Astrocyte (in vitro differentiated cells and primary cell): ENCODE measurements at regions not wholly inside any gene's neighbourhood (a gene's known extent, or its start where the extent isn't known, plus 50 kb on each side); places are given as distances from the start of the nearest gene placed in this dataset.

Experiments used
- DNase-seq: peaks from one replicate; pipeline ENCODE4 v3.0.0-alpha.2; 2010; ENCODE audit warnings: low read depth
- FAIRE-seq: peaks from 2 replicates; lab custom pipeline; 2011; peaks lifted over from hg19 to GRCh38; lab: Jason Lieb, UNC
- H2AFZ ChIP-seq: 2 replicates; pipeline ENCODE4 v1.6.0; 2012; ENCODE audit warnings: low read depth, low read length, inconsistent platforms
- H3K27ac ChIP-seq: 2 replicates; pipeline ENCODE4 v1.5.1; 2011; ENCODE audit warnings: low read depth, low read length, inconsistent platforms
- H3K27me3 ChIP-seq: 2 replicates; pipeline ENCODE4 v1.6.0; 2011; ENCODE audit warnings: low read length, inconsistent platforms; ENCODE audit not compliant: insufficient read depth
- H3K36me3 ChIP-seq: 2 replicates; pipeline ENCODE4 v1.5.1; 2011; ENCODE audit warnings: low read length, inconsistent platforms; ENCODE audit not compliant: insufficient read depth
- H3K4me1 ChIP-seq: 2 replicates; pipeline ENCODE4 v1.5.1; 2011; ENCODE audit warnings: low read length, inconsistent platforms; ENCODE audit not compliant: insufficient read depth
- H3K4me2 ChIP-seq: 2 replicates; pipeline ENCODE4 v1.6.0; 2012; ENCODE audit warnings: low read length, inconsistent platforms
- H3K4me3 ChIP-seq: 2 replicates; pipeline ENCODE4 v1.5.1; 2011; ENCODE audit warnings: low read depth, mild to moderate bottlenecking, low read length, inconsistent platforms; ENCODE audit not compliant: insufficient read depth
- H3K79me2 ChIP-seq: 2 replicates; pipeline ENCODE4 v1.6.0; 2012; ENCODE audit warnings: mild to moderate bottlenecking, low read length, inconsistent platforms; ENCODE audit not compliant: insufficient read depth
- H3K9ac ChIP-seq: 2 replicates; pipeline ENCODE4 v1.6.0; 2012; ENCODE audit warnings: mild to moderate bottlenecking, low read length, inconsistent platforms
- H3K9me3 ChIP-seq: 2 replicates; pipeline ENCODE4 v1.5.1; 2012; ENCODE audit warnings: low read depth, mild to moderate bottlenecking, low read length, inconsistent platforms; ENCODE audit not compliant: insufficient read depth
- H4K20me1 ChIP-seq: 2 replicates; pipeline ENCODE4 v1.6.0; 2012; ENCODE audit warnings: low read length, inconsistent platforms; ENCODE audit not compliant: insufficient read depth
- H3K27ac Mint-ChIP-seq: one replicate; pipeline ENCODE4 v1.8.0; 2021; ENCODE audit warnings: mild to moderate bottlenecking, mixed read lengths; ENCODE audit not compliant: unreplicated experiment
- H3K27me3 Mint-ChIP-seq: one replicate; pipeline ENCODE4 v1.8.0; 2021; ENCODE audit warnings: low read depth, mixed read lengths; ENCODE audit not compliant: unreplicated experiment
- H3K36me3 Mint-ChIP-seq: one replicate; pipeline ENCODE4 v1.8.0; 2021; ENCODE audit warnings: low read depth, mixed read lengths; ENCODE audit not compliant: unreplicated experiment
- H3K4me1 Mint-ChIP-seq: one replicate; pipeline ENCODE4 v1.8.0; 2021; ENCODE audit warnings: low read depth, mixed read lengths; ENCODE audit not compliant: unreplicated experiment
- H3K4me3 Mint-ChIP-seq: one replicate; pipeline ENCODE4 v1.8.0; 2021; ENCODE audit warnings: mild to moderate bottlenecking, moderate library complexity, mixed read lengths; ENCODE audit not compliant: unreplicated experiment
- H3K9me3 Mint-ChIP-seq: one replicate; pipeline ENCODE4 v1.8.0; 2021; ENCODE audit warnings: mild to moderate bottlenecking, mixed read lengths; ENCODE audit not compliant: unreplicated experiment
- CTCF ChIP-seq: IDR thresholded peaks from 2 replicates; pipeline ENCODE4 v1.5.1; 2011; ENCODE audit warnings: low read depth, mild to moderate bottlenecking, inconsistent platforms, low read length, moderate library complexity; ENCODE audit not compliant: insufficient read depth
- EZH2 ChIP-seq: IDR thresholded peaks from 2 replicates; pipeline ENCODE4 v1.6.1; 2012; ENCODE audit warnings: mild to moderate bottlenecking, low read length, inconsistent platforms; ENCODE audit not compliant: insufficient read depth

GRCh38 chr6:67567842-67568241 is 1067.2 kb upstream of the ADGRB3 start:
- no peaks in the 10 kb centered on the region for H3K9me3 Mint-ChIP-seq
- Histone ChIP-seq H3K36me3 (no peaks in the 10 kb centered on the region), H3K27ac (no peak overlapping the region), H4K20me1 (no peaks in the 10 kb centered on the region), H3K9me3 (no peaks in the 10 kb centered on the region), H3K79me2 (no peaks in the 10 kb centered on the region), H2AFZ (no peak overlapping the region), H3K9ac (no peak overlapping the region), H3K4me2 (no peak overlapping the region), H3K27me3 (no peaks in the 10 kb centered on the region), H3K4me1 (no peaks in the 10 kb centered on the region), H3K4me3 (no peak overlapping the region)
- no peaks in the 10 kb centered on the region for H3K27me3 Mint-ChIP-seq
- TF ChIP-seq EZH2 = no peak
- TF ChIP-seq CTCF = no peak
- no peaks in the 10 kb centered on the region for H3K4me1 Mint-ChIP-seq
- FAIRE-seq (no peak), DNase-seq (no peak)
- H3K27ac Mint-ChIP-seq = no peak overlapping the region
- H3K36me3 Mint-ChIP-seq = no peaks in the 10 kb centered on the region
- H3K4me3 Mint-ChIP-seq = no peak overlapping the region

- no peaks in the 10 kb centered on the region for H3K4me1 ChIP-seq
- DNase-seq (no peak), FAIRE-seq (no peak)
- H3K9me3 ChIP-seq = no peaks in the 10 kb centered on the region
- no peaks in the 10 kb centered on the region for H3K79me2 ChIP-seq
- no peaks in the 10 kb centered on the region for H3K27me3 Mint-ChIP-seq
- H3K9me3 Mint-ChIP-seq = no peaks in the 10 kb centered on the region
- H3K36me3 Mint-ChIP-seq = no peaks in the 10 kb centered on the region
- no peaks in the 10 kb centered on the region for H4K20me1 ChIP-seq
- TF ChIP-seq EZH2 = no peak
- TF ChIP-seq CTCF = no peak
- no peaks in the 10 kb centered on the region for H3K4me1 Mint-ChIP-seq
- H3K4me2 ChIP-seq = no peak overlapping the region
- H3K27me3 ChIP-seq = no peaks in the 10 kb centered on the region
- H3K9ac ChIP-seq = no peak overlapping the region
- H3K27ac ChIP-seq = no peak overlapping the region
- H3K27ac Mint-ChIP-seq = no peak overlapping the region
- no peaks in the 10 kb centered on the region for H3K36me3 ChIP-seq
- H3K4me3 Mint-ChIP-seq = no peak overlapping the region
- no peak overlapping the region for H3K4me3 ChIP-seq
- no peak overlapping the region for H2AFZ ChIP-seq
Observed at GRCh38 chr6:67563671-67564070, 1071.4 kb upstream of the ADGRB3 start.

GRCh38 chr6:67560068-67560467 is 1075.0 kb upstream of the ADGRB3 start:
- Histone ChIP-seq H3K27me3 (no peaks in the 10 kb centered on the region), H3K79me2 (no peaks in the 10 kb centered on the region), H3K36me3 (no peaks in the 10 kb centered on the region), H3K4me3 (no peak overlapping the region), H3K4me1 (no peaks in the 10 kb centered on the region), H3K27ac (no peak overlapping the region), H4K20me1 (no peaks in the 10 kb centered on the region), H3K9ac (no peak overlapping the region), H2AFZ (no peak overlapping the region), H3K9me3 (no peaks in the 10 kb centered on the region), H3K4me2 (no peak overlapping the region)
- DNase-seq (no peak), FAIRE-seq (no peak)
- Mint-ChIP-seq H3K4me3 (no peak overlapping the region), H3K36me3 (no peaks in the 10 kb centered on the region), H3K27ac (no peak overlapping the region), H3K4me1 (no peaks in the 10 kb centered on the region), H3K27me3 (no peaks in the 10 kb centered on the region), H3K9me3 (no peaks in the 10 kb centered on the region)
- TF ChIP-seq CTCF (no peak), EZH2 (no peak)
